GM19324 (cell line): ENCODE measurements at regions not wholly inside any gene's neighbourhood (a gene's known extent, or its start where the extent isn't known, plus 50 kb on each side); places are given as distances from the start of the nearest gene placed in this dataset.
"Not testable (repeated sequence)": the region's sequence is repeated elsewhere in the genome, so short reads cannot be mapped to it uniquely, and the experiment has no call there.

Experiments used
- ATAC-seq: cut with Tn5 transposase; IDR thresholded peaks from one replicate; pipeline ENCODE4 v1.9.1; 2021; ENCODE audit warnings: mild to moderate bottlenecking, moderate library complexity; ENCODE audit not compliant: unreplicated experiment, low FRiP score

DNA sequence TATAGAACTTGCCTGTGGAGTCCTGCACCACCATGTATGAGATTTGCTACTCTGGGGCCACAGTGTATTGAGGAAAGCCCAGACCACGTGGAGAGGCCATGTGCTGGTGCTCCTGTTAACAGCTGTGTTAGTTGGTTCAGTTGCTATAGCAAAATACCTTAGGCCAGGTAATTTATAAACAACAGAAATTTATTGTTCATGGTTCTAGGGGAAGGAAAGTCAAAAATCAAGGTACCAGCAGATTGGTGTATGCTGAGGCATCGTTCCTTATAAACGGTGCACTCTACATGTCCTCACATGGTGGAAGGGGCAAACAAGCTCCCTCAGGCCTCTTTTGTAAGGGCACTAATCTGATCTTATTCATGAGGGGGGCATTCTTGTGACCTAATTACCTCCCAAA lies 135.9 kb upstream of the FOXN2 start:
- no peak for ATAC-seq

GRCh38 chr2:48180557-48180956 lies 133.9 kb upstream of the FOXN2 start:
- ATAC-seq = no peak

GRCh38 chr2:48183276-48183675 lies 131.2 kb upstream of the FOXN2 start:
- no peak for ATAC-seq

DNA sequence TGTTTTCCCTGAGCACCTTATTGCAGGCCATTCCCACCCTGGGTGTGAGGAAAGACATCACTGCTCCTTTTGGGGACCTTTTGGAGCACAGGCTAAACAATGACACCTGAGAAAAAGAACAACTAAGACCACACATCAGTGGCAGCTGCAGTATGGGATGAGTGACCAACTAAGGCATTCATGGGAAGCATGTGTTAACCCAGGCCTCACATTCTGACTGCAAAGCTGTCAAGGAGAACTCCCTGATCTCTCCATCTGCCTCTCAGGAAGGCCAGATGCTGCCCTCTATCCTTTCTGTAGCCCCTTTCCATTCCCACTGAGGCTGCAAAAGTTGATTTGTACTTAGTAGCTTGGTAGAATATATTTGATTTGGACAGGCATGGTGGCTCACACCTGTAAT lies 130.5 kb upstream of the FOXN2 start:
- ATAC-seq = no peak

- ATAC-seq = no peak
Observed at GRCh38 chr2:48187503-48187902, 127.0 kb upstream of the FOXN2 start.

GRCh38 chr2:48189552-48190228 lies 124.8 kb upstream of the FOXN2 start:
- no peak for ATAC-seq

GRCh38 chr2:48190230-48190629 lies 124.3 kb upstream of the FOXN2 start:
- ATAC-seq = no peak

DNA sequence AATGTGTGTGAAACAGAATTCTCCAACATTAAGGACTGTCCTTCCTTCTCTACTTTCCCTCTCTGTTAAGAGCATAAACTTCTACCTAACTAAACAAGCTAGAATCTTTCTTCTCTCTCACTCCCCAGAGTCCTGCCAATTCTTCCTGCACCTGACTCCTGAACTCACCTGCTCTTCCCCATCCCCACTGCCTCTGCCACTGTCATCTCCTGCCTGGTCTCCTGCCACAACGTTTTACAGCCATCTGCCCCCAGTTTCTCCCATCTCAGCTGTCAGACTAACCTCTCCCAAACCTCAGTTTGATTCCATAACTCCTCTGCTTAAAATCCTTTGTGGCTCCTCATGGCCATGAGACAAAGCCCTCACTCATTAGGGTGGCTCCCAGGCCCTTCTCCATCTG lies 119.8 kb upstream of the FOXN2 start:
- no peak for ATAC-seq

DNA sequence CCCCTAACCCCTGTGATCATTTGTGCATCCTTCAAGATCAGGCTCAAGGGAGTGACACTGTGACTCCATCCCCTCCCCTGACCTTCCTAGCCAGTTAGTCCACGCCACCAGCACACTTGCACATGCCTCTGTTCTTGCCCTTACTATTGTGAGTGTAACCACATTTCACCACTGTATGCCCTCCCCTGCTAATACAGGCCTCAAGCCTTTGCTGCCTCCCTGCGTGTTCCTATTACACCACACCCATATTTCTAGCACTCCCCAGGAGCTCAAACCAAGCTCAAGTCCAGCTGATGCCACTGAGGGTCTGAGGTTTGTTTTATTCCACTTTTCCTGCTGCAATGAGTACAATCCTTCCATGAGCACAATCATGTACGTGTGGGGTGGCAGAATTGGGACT lies 119.3 kb upstream of the FOXN2 start:
- no peak for ATAC-seq

- ATAC-seq = no peak
Observed at GRCh38 chr2:48197618-48198017, 116.9 kb upstream of the FOXN2 start.

DNA sequence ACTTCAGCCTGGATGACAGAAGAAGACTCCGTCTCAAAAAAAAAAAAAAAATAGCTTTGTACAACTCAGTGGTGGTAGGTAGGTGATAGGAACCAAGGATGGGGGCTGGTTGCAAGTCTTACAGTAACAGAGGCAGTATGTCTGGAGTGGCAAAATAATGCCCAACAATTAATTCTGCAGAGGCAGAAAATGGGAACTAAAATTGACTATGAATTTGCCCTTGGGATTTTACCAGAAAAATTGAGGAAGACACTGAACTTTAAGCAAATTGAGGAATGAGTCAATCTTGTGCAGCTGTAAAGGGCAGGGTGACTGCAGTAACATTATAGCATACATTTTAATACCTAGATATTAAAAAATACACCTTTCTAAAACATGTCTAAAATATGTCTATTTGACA lies 116.1 kb upstream of the FOXN2 start:
- ATAC-seq = no peak

- no peak for ATAC-seq
Observed at GRCh38 chr2:48199070-48199469, 115.4 kb upstream of the FOXN2 start.

- ATAC-seq = no peak
Observed at GRCh38 chr2:48200620-48201293, 113.7 kb upstream of the FOXN2 start.

DNA sequence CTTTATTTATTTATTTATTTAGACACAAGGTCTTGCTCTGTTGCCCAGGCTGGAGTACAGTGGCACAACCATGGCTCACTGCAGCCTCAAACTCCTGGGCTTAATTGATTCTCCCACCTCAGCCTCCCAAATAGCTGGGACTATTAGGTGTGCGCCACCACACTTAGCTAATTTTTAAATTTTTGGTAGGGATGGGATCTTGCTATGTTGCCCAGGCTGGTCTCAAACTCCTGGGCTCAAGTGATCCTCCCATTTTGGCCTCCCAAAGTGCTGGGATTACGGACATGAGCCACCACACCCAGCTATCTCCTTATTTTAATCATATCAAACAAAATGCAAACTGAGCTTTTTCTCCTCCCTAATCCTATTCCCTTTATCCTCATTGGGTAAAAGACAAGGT lies 113.0 kb upstream of the FOXN2 start:
- not testable (repeated sequence) for ATAC-seq

- no peak for ATAC-seq
Observed at GRCh38 chr2:48202863-48203642, 111.4 kb upstream of the FOXN2 start.

DNA sequence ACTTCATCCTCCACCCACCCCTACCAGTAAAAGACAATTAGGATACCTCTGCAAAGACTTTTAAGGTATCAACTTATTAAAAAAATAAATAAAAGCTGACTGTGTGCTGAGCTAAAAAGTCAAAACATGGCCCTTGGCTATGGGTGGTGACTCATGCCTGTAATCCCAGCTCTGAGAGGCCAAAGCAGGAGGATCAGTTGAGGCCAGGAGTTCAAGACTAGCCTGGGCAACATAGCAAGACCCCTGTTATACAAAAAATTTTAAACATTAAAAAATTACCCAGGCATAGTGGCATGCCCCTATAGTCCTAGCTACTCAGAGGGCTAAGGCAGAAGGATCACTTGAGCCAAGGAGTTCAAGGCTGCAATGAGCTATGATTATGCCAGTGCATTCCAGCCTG lies 110.8 kb upstream of the FOXN2 start:
- ATAC-seq = no peak

- ATAC-seq = no peak
Observed at GRCh38 chr2:48204750-48205136, 109.7 kb upstream of the FOXN2 start.

DNA sequence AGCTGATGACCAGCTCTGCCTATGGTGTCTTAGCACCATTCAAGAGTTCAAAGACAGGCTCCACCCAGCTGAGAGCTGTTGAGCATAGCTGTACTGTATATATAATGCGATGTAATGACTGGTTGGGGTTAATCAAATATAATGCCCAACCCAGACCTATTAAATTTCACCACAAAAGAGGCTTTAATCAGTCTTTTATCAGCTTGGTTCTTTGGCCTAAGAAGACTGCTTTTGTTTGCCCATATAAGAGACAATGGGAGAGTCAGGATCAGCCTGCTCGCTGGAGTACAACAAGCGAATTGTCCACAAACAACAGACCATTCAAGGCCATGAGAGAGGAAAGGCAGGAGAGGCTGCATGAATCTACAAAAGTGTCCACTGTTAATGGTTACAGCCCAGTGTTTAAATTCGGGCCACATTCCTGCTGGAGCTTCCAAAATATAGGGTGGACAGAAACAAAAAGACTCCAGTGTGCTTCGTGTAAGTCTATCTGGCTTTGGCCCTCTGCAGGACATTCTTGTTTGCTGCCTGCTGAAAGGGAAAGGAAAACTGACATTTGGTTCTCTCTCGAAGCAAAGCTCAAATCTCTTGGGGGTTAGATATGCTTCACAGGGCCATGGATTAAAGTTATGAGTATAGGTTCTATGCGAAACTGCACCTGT lies 109.2 kb upstream of the FOXN2 start:
- ATAC-seq = no peak

GRCh38 chr2:48206056-48206656 lies 108.3 kb upstream of the FOXN2 start:
- ATAC-seq = not testable (repeated sequence)

- ATAC-seq = no peak
Observed at GRCh38 chr2:48207201-48207641, 107.3 kb upstream of the FOXN2 start.

DNA sequence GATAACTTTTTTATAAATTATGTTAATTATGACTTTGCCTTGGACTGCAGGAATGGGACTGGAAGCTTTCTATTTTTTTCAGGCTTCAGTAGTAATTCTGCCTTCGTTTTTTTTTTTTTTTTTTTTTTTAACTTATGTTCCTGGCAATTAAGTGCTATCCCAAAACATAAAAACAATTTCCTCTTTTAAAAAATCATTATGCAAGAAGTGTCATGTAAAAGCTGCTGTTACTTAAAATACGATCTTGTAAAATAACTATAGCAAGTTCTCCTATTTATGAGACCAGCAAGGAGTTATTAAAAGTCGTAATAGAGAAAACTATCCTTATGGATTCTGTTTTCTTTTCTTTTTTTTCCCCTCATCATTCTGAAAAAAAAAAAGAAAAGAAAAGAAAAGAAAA lies 106.6 kb upstream of the FOXN2 start:
- ATAC-seq = no peak
